Epithelial cell of esophagus (primary cell): ENCODE measurements at regions not wholly inside any gene's neighbourhood (a gene's known extent, or its start where the extent isn't known, plus 50 kb on each side); places are given as distances from the start of the nearest gene placed in this dataset.

Experiments
- DNase-seq: peaks from one replicate; pipeline ENCODE4 v3.0.0; 2010; ENCODE audit warnings: low read depth
- H3K4me3 ChIP-seq: 2 replicates; pipeline ENCODE4 v1.5.1; 2011; ENCODE audit warnings: mild to moderate bottlenecking, low read length, control low read depth
- CTCF ChIP-seq: IDR thresholded peaks from 2 replicates; pipeline ENCODE4 v1.5.1; 2011; ENCODE audit warnings: low read depth, mild to moderate bottlenecking, low read length, control low read depth, inconsistent platforms; ENCODE audit not compliant: insufficient read depth; ENCODE audit errors: missing control alignments

DNA sequence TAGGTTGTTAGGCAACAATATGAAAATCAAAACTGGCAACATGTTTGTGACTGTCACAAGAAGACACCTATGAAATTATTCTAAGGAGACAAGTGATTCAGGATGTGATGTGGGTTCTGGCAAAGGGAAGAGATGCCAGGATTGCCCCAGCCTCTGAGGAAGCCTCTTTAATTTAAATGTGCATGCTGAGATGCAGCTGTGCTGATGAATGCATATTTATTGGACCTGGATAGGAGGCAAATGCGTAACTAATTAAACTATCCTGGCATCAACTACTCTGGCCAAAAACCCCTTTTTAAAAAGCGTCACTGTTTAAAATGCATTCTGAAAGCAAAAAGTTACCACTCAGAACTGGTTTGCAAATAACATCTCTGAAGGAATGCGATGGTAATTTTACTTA, 176.5 kb upstream of the DPH6 start:
- no peak for DNase-seq
- no peak overlapping the region for H3K4me3 ChIP-seq
- no peak for TF ChIP-seq CTCF

DNA sequence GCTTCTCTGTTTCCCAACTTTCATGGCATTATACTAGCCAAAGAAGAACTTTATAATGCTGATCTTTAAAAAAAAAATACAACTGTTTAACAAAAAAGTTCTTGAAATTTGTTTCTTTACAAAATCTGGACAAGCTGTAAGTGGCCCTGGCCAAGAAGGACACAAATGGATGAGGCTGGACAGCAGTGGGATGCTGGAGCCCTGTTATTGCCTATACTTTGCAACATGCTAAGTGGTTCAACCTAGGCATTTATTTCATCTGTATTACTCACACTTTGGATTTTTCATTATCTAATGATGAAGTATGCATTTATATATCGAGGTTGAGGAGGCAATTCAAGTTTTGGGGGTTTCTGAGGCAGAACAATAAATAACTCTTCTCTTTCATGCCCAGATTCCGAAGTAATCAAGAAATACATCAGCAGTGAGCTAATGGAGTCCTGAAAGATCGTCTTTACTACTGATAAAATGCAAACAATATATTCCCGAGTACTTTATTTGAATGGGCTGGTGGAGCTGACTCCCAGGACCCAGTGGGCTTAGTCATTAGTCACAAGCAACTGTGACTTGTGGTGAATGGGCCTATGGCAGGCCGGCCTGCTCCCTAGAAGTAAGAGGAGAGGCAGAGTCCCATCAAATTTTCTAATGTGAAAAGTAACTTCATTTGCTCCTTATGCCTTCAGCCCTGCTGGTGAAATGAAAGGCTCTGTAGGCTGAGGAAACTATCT, 177.3 kb upstream of the DPH6 start:
- no peak for TF ChIP-seq CTCF
- DNase-seq: no peak
- no peak overlapping the region for H3K4me3 ChIP-seq

DNA sequence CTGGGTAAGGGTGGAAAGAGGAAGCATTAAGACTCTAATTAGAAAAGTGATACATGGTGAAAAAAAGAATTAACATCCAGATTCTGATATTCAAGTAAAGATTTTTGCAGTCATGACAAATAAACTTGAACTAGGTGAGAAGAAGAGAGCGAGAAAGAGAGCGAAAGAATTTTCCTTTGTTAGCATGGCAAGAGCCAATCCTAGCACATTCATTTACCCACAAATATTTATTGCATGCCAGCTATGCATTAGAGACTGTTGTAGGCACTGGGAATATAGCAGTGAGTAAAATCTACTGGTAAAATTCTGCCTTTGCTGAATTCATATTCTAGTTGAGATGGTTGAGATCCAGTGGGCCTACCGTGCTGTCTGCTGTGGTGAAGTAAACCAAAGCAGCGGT, 177.9 kb upstream of the DPH6 start:
- TF ChIP-seq CTCF: no peak
- DNase-seq: no peak
- no peak overlapping the region for H3K4me3 ChIP-seq

GRCh38 chr15:35724626-35725025, 178.7 kb upstream of the DPH6 start:
- TF ChIP-seq CTCF: no peak
- no peak overlapping the region for H3K4me3 ChIP-seq
- no peak for DNase-seq

- no peak for TF ChIP-seq CTCF
- H3K4me3 ChIP-seq: no peak overlapping the region
- DNase-seq: peak; percentile 37
Measured at GRCh38 chr15:35725353-35725752, 179.4 kb upstream of the DPH6 start.

GRCh38 chr15:35727627-35728026, 181.7 kb upstream of the DPH6 start:
- no peak for TF ChIP-seq CTCF
- DNase-seq: no peak
- H3K4me3 ChIP-seq: no peak overlapping the region
